Coronary artery (tissue), 2 donors: ENCODE measurements at regions not wholly inside any gene's neighbourhood (a gene's known extent, or its start where the extent isn't known, plus 50 kb on each side); places are given as distances from the start of the nearest gene placed in this dataset.

Experiments used
- DNase-seq: peaks from one replicate; pipeline ENCODE4 v3.0.0-alpha.2; 2017; ENCODE audit warnings: low spot score
- H3K27ac ChIP-seq, 2 donors: fragments of 200-600 bp; sonication (generic); one replicate each; pipeline ENCODE4 v1.5.1; 2016 to 2019
- H3K4me3 ChIP-seq: fragments of 200-600 bp; sonication (generic); 2 replicates; pipeline ENCODE4 v1.5.1; 2016; ENCODE audit warnings: mild to moderate bottlenecking, moderate library complexity
- TF ChIP-seq, protein P1 (sequence below): fragments of 200-600 bp; sonication (generic); IDR thresholded peaks from one replicate; pipeline ENCODE4 v1.5.1; 2019; ENCODE audit warnings: antibody characterized with exemption

DNA sequence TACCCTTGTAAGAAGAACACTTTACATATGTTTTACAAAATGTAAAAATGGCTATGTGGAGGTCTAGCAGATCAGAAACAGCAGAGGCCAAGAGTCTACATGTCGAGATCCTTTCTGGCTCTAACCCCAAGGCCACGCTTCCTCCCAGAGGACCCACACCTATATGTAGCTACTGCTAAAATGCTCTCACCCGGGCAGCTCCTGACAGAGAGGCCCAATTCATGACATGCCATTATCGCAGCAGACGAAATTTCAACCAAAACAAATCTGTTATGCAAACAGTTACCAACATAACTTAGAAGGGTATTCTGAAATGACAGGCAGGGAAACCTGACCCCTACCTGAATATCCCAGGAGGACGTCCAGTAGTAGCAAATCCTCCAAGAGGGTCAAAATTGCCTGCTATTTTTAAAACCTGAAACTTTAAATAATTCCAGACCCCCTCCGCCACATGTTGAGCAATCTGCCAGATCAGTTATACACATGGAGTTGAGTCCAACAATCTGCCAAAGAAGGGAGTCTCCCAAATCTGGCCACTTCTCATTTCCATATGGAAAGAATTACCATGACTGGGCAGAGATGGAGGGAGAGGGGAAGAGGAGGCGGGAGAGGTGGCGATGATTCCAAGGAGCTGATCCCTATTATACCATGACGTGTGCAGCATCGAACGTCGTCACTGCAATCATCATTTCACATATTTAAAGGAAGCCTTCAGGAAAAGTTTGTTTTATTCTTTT is 192.9 kb upstream of the TBL1X start:
- TF ChIP-seq, protein P1, sequence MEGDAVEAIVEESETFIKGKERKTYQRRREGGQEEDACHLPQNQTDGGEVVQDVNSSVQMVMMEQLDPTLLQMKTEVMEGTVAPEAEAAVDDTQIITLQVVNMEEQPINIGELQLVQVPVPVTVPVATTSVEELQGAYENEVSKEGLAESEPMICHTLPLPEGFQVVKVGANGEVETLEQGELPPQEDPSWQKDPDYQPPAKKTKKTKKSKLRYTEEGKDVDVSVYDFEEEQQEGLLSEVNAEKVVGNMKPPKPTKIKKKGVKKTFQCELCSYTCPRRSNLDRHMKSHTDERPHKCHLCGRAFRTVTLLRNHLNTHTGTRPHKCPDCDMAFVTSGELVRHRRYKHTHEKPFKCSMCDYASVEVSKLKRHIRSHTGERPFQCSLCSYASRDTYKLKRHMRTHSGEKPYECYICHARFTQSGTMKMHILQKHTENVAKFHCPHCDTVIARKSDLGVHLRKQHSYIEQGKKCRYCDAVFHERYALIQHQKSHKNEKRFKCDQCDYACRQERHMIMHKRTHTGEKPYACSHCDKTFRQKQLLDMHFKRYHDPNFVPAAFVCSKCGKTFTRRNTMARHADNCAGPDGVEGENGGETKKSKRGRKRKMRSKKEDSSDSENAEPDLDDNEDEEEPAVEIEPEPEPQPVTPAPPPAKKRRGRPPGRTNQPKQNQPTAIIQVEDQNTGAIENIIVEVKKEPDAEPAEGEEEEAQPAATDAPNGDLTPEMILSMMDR = no peak
- Histone ChIP-seq H3K27ac (no peak overlapping the region), H3K4me3 (no peak overlapping the region)
- DNase-seq = no peak

DNA sequence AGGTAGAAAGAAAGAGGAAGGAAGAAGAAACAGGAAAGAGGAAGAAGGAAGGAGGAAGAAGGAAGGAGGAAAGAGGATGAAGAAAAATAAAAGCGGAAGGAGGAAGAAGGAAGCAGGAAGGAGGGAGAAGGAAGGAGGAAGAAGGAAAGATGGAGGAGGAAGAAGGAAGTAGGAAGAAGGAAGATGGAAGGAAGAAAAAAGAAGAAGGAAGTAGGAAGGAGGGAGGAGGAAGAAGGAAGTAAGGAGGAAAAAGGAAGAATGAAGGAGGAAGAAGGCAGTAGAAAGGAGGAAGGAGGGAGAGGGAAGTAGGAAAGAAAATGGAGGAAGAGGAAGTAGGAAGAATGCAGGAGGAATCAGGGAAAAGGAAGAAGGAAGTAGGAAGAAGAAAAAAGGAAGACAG is 191.1 kb upstream of the TBL1X start:
- DNase-seq = no peak
- TF ChIP-seq, protein P1 = no peak
- no peak overlapping the region for H3K4me3 ChIP-seq
- H3K27ac ChIP-seq = no peak overlapping the region

DNA sequence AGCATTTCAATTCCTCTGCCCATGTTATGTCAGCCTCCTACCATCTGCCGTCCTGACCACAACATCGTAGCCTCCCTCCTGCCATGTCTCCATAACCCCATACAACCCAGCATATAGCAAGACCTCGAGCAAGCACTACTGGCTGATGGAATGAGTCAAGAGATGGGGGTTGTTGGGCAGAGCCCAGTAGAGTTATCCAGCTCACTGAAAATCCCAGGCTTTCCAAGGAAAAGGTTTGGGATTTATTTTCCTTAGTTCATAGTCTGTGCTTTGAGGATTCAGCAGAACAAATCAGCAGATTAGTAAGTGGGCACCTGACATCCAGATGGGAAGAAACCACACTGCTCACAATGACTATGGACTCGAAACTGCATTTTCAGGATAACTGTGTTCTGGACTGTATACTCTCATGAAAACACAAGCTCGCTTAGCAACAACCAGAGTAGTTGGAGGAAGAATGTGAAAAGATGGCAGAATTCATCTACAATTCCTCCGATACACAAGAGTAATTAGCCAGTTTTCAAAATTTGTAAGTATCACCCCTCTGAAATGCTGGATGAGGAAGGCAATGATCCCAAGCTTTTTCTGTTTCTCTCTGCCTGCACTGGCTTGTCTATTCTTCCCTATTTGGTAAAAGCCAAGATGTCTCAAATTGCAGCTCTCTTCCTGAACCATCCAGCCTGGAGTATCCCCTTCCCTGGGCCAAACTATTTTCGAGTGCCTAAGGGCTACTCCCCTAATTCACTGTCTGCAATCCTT is 186.2 kb upstream of the TBL1X start:
- H3K4me3 ChIP-seq = peak overlapping the region; percentile 2
- DNase-seq = no peak
- TF ChIP-seq, protein P1 = no peak
- no peak overlapping the region for H3K27ac ChIP-seq

DNA sequence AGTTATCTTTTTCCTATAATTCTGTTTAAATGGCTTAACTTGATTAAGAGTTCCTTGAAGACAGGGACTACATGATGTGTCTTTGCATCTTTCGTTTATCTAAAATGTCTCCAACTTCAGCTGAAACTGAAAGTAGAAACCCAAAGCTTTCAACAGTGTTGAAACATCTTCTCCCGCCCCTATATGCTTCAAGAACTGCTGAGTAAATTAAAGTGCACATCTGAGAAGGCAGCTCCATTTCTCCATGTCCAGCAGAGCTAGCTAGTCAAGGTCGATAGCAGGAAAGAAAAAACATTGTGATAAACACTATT is 185.7 kb upstream of the TBL1X start:
- no peak for DNase-seq
- TF ChIP-seq, protein P1 = no peak
- Histone ChIP-seq H3K27ac (no peak overlapping the region), H3K4me3 (peak overlapping the region; percentile 2)

DNA sequence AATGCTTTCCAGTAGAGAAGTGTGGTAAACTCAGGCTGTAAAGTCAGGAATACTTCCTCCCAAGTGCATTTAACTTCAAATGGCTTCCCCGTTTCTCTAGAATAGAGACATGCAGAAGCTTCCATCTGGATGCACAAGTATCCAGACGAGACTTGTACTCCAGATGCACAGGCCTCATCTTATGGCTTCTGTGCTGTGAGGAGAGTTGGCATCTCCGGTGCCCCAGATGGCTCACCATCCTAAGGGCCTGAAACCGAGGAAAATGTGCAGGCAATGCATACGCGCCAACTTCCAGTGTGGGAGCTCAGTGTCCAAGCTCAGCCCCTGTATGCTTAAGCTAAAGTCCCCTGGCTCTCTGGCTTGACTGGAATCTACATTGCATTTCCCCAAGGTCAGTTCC is 184.0 kb upstream of the TBL1X start:
- no peak for DNase-seq
- no peak overlapping the region for H3K4me3 ChIP-seq
- TF ChIP-seq, protein P1 = no peak

DNA sequence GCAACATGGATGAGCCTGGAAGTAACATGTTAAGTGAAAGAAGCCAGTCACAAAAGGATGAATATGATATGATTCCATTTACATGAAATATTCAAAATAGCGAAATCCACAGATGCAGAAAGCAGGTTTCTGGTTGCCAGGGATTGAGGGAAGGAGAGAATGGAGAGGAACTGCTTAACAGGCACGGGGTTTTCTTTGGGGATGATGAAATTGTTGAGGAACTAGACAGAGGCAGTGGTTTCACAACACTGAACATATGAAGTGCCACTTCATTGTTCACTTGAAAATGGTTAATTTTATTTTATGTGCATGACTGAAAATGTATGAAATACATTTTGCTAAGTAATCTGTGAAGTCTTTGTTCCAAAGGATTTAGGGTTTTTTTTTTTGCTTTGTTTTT is 182.5 kb upstream of the TBL1X start:
- DNase-seq = no peak
- TF ChIP-seq, protein P1 = no peak
- H3K27ac ChIP-seq = no peak overlapping the region

More for the DNA sequence above, 184.0 kb upstream of the TBL1X start:
- H3K27ac ChIP-seq = no peak overlapping the region

DNA sequence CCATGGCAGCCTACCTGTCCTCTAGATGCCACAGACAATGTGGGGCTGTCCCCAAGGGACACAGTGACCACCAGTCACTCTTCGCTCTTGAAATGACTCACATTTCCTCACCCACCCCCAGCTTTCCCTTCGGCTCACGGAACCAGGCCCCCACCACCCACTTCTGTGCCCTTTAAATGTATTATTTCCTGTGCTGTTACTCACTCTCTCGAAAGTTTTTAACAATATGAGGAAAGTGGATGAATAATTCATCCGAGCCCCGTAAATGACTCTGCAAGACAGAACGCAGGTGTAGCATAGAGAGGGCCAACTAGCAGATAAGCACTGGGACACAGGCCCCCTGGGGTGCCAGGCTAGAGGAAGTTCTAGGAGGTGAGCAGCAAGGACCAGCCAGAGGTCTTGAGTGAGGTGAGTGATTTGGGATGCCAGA is 179.5 kb upstream of the TBL1X start:
- DNase-seq = no peak
- TF ChIP-seq, protein P1 = no peak
- no peak overlapping the region for H3K27ac ChIP-seq
- H3K4me3 ChIP-seq = no peak overlapping the region

More for the DNA sequence above, 182.5 kb upstream of the TBL1X start:
- no peak overlapping the region for H3K4me3 ChIP-seq
